ENCODE measurements at regions not wholly inside any gene's neighbourhood (a gene's known extent, or its start where the extent isn't known, plus 50 kb on each side); places are given as distances from the start of the nearest gene placed in this dataset.

GRCh38 chr12:104902125-104902524, 56.0 kb downstream of the SLC41A2 start:
- TF ChIP-seq POLR2AphosphoS5 (IDR thresholded peaks at IDR 0.05; ENCODE audit: insufficient read depth, low read depth, low read length) (no peak), CTCF (IDR thresholded peaks at IDR 0.05; ENCODE audit: extremely low read depth in 1 of 2, insufficient read depth in 1 of 2, low read depth in 1 of 2, low read length in 2 of 2) (no peak), POLR2A (IDR thresholded peaks at IDR 0.05; ENCODE audit: low read depth, low read length) (no peak), FOS (IDR thresholded peaks at IDR 0.05; ENCODE audit: borderline replicate concordance, insufficient read depth, low read length) (no peak), EZH2 (IDR thresholded peaks at IDR 0.05; ENCODE audit: borderline replicate concordance, low read depth, low read length, severe bottlenecking) (no peak)

Data from endothelial cell of umbilical vein (primary cell).